ENCODE measurements at regions not wholly inside any gene's neighbourhood (a gene's known extent, or its start where the extent isn't known, plus 50 kb on each side); places are given as distances from the start of the nearest gene placed in this dataset.

DNA sequence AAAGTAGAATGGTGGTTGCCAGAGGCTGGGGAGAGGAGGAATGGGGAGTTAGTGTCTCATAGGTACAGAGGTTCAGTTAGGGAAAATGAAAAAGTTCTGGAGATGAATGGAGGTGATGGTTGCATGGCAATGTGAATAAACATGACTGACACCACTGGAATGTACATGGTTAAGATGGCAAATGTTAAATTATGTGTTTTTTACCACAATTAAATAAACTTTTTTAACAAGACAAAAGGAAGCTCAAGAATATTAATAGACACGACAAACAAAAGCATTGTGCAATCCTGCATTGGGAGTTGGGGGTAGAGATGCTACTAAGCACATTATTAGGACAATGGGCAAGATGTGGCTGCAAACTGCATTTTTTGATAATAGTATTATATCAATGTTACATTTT is 147.7 kb downstream of the TWIST2 start:
- TF ChIP-seq, protein P1, sequence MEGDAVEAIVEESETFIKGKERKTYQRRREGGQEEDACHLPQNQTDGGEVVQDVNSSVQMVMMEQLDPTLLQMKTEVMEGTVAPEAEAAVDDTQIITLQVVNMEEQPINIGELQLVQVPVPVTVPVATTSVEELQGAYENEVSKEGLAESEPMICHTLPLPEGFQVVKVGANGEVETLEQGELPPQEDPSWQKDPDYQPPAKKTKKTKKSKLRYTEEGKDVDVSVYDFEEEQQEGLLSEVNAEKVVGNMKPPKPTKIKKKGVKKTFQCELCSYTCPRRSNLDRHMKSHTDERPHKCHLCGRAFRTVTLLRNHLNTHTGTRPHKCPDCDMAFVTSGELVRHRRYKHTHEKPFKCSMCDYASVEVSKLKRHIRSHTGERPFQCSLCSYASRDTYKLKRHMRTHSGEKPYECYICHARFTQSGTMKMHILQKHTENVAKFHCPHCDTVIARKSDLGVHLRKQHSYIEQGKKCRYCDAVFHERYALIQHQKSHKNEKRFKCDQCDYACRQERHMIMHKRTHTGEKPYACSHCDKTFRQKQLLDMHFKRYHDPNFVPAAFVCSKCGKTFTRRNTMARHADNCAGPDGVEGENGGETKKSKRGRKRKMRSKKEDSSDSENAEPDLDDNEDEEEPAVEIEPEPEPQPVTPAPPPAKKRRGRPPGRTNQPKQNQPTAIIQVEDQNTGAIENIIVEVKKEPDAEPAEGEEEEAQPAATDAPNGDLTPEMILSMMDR (IDR thresholded peaks at IDR 0.05), result no peak
- TF ChIP-seq TCF7L2 (IDR thresholded peaks at IDR 0.05; ENCODE audit: low read depth, low read length) (no peak), POLR2AphosphoS5 (IDR thresholded peaks at IDR 0.05; ENCODE audit: low read depth, low read length) (no peak), SIN3A (IDR thresholded peaks at IDR 0.05; ENCODE audit: borderline replicate concordance, insufficient read depth, low read depth, low read length) (no peak)
- TF ChIP-seq, protein P2, sequence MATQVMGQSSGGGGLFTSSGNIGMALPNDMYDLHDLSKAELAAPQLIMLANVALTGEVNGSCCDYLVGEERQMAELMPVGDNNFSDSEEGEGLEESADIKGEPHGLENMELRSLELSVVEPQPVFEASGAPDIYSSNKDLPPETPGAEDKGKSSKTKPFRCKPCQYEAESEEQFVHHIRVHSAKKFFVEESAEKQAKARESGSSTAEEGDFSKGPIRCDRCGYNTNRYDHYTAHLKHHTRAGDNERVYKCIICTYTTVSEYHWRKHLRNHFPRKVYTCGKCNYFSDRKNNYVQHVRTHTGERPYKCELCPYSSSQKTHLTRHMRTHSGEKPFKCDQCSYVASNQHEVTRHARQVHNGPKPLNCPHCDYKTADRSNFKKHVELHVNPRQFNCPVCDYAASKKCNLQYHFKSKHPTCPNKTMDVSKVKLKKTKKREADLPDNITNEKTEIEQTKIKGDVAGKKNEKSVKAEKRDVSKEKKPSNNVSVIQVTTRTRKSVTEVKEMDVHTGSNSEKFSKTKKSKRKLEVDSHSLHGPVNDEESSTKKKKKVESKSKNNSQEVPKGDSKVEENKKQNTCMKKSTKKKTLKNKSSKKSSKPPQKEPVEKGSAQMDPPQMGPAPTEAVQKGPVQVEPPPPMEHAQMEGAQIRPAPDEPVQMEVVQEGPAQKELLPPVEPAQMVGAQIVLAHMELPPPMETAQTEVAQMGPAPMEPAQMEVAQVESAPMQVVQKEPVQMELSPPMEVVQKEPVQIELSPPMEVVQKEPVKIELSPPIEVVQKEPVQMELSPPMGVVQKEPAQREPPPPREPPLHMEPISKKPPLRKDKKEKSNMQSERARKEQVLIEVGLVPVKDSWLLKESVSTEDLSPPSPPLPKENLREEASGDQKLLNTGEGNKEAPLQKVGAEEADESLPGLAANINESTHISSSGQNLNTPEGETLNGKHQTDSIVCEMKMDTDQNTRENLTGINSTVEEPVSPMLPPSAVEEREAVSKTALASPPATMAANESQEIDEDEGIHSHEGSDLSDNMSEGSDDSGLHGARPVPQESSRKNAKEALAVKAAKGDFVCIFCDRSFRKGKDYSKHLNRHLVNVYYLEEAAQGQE (IDR thresholded peaks at IDR 0.05; ENCODE audit: insufficient read depth in 1 of 2, low read depth in 2 of 2, low read length in 1 of 2), result no peak
- ATAC-seq (no peak), DNase-seq (ENCODE audit: low read depth, low spot score) (no peak)

DNA sequence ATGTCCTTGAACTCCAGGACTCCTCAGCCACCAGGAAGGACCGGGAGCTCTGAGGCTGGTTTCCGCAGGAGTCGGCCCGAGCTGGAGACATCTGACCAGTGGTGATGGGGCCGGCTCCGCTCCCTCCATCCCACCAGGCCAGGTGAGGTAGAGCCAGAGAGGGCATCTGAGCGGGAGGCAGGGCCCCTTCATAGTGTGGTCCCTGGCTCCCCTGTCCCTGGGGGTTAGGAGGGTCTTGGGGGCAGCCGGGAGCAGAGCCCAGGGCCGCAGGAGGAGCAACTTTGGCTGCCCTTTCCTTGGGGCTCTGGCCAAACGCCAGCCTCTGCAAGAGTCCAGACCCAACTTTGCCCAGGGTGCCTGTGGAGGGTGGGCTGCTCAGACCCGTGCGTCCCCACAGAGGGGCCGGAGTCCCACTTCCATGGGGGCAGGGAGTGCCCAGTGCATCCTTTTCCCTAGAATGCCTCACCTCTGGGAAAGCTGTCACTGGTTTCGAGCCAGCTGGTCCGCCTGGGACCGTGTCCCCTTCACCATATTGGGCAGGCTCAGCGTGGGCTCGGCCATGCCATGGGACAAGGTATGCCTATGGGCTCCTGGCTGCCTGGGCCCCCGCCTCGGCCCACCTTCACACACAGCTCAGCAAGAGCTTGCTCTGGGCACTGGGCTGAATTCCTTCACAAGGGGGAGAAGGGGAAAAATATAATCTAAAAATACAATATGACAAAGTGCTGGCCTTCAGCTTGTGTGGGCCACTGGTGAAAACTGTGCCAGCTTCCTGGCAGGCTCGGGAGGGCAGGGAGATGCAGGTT is 148.6 kb downstream of the TWIST2 start:
- ATAC-seq, result no peak
- POLR2A ChIA-PET, result no interaction called here
- no TSS peak for BruUV-seq (replicated peaks)
- Histone ChIP-seq H3K9me3 (ENCODE audit: control insufficient read depth, insufficient read depth, low read depth, low read length) (peaks cover 11% of the 10 kb centered on the region; the same call in 1 of the 2 replicates), H3K36me3 (ENCODE audit: control insufficient read depth, insufficient read depth, low read length) (no peaks in the 10 kb centered on the region), H3K4me1 (ENCODE audit: control insufficient read depth, insufficient read depth, low read length) (no peaks in the 10 kb centered on the region), H3K27ac (ENCODE audit: low read length) (no peak overlapping the region), H3K27me3 (ENCODE audit: control insufficient read depth, insufficient read depth, low read length) (no peaks in the 10 kb centered on the region), H3K4me3 (ENCODE audit: low read depth in 2 of 2, low read length in 2 of 2) (no peak overlapping the region)
- in situ Hi-C loops (cut with HindIII; ENCODE audit: low pct_unique_long_range_greater_than_20kb, low sequenced_read_pairs), result no loop called here
- TF ChIP-seq, protein P1 (IDR thresholded peaks at IDR 0.05), result no peak
- TF ChIP-seq TCF7L2 (IDR thresholded peaks at IDR 0.05; ENCODE audit: low read depth, low read length), result no peak
- TF ChIP-seq SIN3A (IDR thresholded peaks at IDR 0.05; ENCODE audit: borderline replicate concordance, insufficient read depth, low read depth, low read length), result no peak
- TF ChIP-seq, protein P2 (IDR thresholded peaks at IDR 0.05; ENCODE audit: insufficient read depth in 1 of 2, low read depth in 2 of 2, low read length in 1 of 2), result no peak
- no peak for TF ChIP-seq POLR2AphosphoS5 (IDR thresholded peaks at IDR 0.05; ENCODE audit: low read depth, low read length)
- CTCF ChIA-PET, result no interaction called here
- DNase-seq (ENCODE audit: low read depth, low spot score), result no peak
- intact Hi-C loops (cut with micrococcal nuclease; ENCODE audit: unreplicated experiment), result no loop called here

More for the DNA sequence above, 147.7 kb downstream of the TWIST2 start:
- no peaks in the 10 kb centered on the region for H3K36me3 ChIP-seq (ENCODE audit: control insufficient read depth, insufficient read depth, low read length)
- BruUV-seq (replicated peaks), result no TSS peak
- no peaks in the 10 kb centered on the region for H3K4me1 ChIP-seq (ENCODE audit: control insufficient read depth, insufficient read depth, low read length)
- intact Hi-C loops (cut with micrococcal nuclease; ENCODE audit: unreplicated experiment), result no loop called here
- in situ Hi-C loops (cut with HindIII; ENCODE audit: low pct_unique_long_range_greater_than_20kb, low sequenced_read_pairs), result no loop called here
- ChIA-PET POLR2A (no interaction called here), CTCF (no interaction called here)
- H3K4me3 ChIP-seq (ENCODE audit: low read depth in 2 of 2, low read length in 2 of 2), result no peak overlapping the region
- no peaks in the 10 kb centered on the region for H3K27me3 ChIP-seq (ENCODE audit: control insufficient read depth, insufficient read depth, low read length)
- no peak overlapping the region for H3K27ac ChIP-seq (ENCODE audit: low read length)
- peaks cover 11% of the 10 kb centered on the region; the same call in 1 of the 2 replicates for H3K9me3 ChIP-seq (ENCODE audit: control insufficient read depth, insufficient read depth, low read depth, low read length)
